HL-60 (cell line): ENCODE measurements at regions not wholly inside any gene's neighbourhood (a gene's known extent, or its start where the extent isn't known, plus 50 kb on each side); places are given as distances from the start of the nearest gene placed in this dataset.

Experiments
- DNase-seq, 2 experiments: peaks; one replicate each; pipeline ENCODE4 v3.0.0-alpha.2; 2010 to 2020; ENCODE audit warnings: low read depth in 1 of 2, low spot score in 1 of 2
- H3K27ac ChIP-seq: fragments of 250-450 bp; sonication (Bioruptor Pico); replicated peaks from 2 replicates; pipeline ENCODE4 v1.5.1; 2020; ENCODE audit warnings: mild to moderate bottlenecking, moderate library complexity
- H3K27me3 ChIP-seq: fragments of 250-450 bp; sonication (Bioruptor Pico); 2 replicates; pipeline ENCODE4 v1.5.1; 2021; ENCODE audit warnings: mild to moderate bottlenecking, moderate library complexity; ENCODE audit not compliant: insufficient read depth, poor library complexity, severe bottlenecking
- H3K4me3 ChIP-seq: replicated peaks from 2 replicates; pipeline ENCODE4 v1.5.1; 2011; ENCODE audit warnings: mild to moderate bottlenecking, control low read depth, low read length; ENCODE audit not compliant: insufficient read depth
- GABPA ChIP-seq: IDR thresholded peaks from 2 replicates; pipeline ENCODE4 v1.6.1; 2012; ENCODE audit warnings: low read depth
- POLR2AphosphoS5 ChIP-seq: IDR thresholded peaks from 2 replicates; pipeline ENCODE4 v1.6.1; 2012; ENCODE audit warnings: low read depth
- SPI1 ChIP-seq: IDR thresholded peaks from 2 replicates; pipeline ENCODE4 v1.6.1; 2012; ENCODE audit warnings: low read depth, mild to moderate bottlenecking, borderline replicate concordance
- TF ChIP-seq, protein P1 (sequence below): IDR thresholded peaks from one replicate; pipeline ENCODE4 v1.5.1; 2011; ENCODE audit warnings: low read length, control low read depth, inconsistent platforms; ENCODE audit not compliant: insufficient read depth
- TF ChIP-seq, protein P2 (sequence below): IDR thresholded peaks from 2 replicates; pipeline ENCODE4 v1.6.1; 2012; ENCODE audit warnings: low read depth; ENCODE audit not compliant: insufficient replicate concordance

DNA sequence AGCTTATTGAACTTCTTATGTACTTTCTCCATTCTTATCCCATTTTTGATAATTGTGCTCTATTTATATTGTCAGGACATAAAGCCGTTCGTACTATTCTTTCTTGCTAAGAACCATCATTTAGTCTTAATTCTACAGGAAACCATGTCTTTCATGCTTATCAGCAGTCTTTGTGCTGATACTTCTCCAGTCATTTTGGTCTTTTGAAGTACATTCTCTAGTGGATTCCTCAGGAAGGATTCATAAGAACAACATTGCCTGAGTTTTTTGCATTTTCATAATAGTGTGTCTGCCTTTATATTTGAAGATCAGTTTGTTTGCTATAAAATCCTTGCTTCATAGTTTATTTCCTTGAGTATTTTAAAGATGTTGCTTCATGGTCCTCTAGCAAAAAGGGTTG, 126.6 kb upstream of the NEO1 start:
- H3K4me3 ChIP-seq: no peak overlapping the region
- H3K27ac ChIP-seq: no peak overlapping the region
- no peak for DNase-seq
- TF ChIP-seq, protein P1, sequence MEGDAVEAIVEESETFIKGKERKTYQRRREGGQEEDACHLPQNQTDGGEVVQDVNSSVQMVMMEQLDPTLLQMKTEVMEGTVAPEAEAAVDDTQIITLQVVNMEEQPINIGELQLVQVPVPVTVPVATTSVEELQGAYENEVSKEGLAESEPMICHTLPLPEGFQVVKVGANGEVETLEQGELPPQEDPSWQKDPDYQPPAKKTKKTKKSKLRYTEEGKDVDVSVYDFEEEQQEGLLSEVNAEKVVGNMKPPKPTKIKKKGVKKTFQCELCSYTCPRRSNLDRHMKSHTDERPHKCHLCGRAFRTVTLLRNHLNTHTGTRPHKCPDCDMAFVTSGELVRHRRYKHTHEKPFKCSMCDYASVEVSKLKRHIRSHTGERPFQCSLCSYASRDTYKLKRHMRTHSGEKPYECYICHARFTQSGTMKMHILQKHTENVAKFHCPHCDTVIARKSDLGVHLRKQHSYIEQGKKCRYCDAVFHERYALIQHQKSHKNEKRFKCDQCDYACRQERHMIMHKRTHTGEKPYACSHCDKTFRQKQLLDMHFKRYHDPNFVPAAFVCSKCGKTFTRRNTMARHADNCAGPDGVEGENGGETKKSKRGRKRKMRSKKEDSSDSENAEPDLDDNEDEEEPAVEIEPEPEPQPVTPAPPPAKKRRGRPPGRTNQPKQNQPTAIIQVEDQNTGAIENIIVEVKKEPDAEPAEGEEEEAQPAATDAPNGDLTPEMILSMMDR: no peak
- TF ChIP-seq SPI1 (no peak), GABPA (no peak), POLR2AphosphoS5 (no peak)
- TF ChIP-seq, protein P2, sequence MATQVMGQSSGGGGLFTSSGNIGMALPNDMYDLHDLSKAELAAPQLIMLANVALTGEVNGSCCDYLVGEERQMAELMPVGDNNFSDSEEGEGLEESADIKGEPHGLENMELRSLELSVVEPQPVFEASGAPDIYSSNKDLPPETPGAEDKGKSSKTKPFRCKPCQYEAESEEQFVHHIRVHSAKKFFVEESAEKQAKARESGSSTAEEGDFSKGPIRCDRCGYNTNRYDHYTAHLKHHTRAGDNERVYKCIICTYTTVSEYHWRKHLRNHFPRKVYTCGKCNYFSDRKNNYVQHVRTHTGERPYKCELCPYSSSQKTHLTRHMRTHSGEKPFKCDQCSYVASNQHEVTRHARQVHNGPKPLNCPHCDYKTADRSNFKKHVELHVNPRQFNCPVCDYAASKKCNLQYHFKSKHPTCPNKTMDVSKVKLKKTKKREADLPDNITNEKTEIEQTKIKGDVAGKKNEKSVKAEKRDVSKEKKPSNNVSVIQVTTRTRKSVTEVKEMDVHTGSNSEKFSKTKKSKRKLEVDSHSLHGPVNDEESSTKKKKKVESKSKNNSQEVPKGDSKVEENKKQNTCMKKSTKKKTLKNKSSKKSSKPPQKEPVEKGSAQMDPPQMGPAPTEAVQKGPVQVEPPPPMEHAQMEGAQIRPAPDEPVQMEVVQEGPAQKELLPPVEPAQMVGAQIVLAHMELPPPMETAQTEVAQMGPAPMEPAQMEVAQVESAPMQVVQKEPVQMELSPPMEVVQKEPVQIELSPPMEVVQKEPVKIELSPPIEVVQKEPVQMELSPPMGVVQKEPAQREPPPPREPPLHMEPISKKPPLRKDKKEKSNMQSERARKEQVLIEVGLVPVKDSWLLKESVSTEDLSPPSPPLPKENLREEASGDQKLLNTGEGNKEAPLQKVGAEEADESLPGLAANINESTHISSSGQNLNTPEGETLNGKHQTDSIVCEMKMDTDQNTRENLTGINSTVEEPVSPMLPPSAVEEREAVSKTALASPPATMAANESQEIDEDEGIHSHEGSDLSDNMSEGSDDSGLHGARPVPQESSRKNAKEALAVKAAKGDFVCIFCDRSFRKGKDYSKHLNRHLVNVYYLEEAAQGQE: no peak
- H3K27me3 ChIP-seq: no peaks in the 10 kb centered on the region

DNA sequence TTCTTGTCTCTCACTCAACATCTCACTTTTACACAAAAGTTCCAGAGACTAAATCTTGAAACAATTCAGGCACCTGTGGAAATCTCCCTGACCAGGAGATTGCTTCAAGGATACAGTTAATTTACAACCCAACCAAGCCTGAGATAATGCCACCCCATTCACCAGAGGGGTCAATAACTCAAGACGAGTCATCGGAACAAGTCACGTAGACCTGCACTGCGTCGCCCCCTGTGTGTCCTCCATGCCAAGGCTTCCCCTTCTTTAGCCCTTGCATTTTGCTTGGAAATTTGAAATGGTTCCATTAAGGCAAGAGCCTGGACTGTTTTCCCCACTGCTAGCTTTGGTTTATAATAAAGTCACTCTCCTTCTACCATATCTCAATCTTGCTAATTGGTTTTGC, 129.0 kb upstream of the NEO1 start:
- no peak overlapping the region for H3K4me3 ChIP-seq
- TF ChIP-seq, protein P2: no peak
- TF ChIP-seq, protein P1: no peak
- TF ChIP-seq GABPA: no peak
- no peak for TF ChIP-seq POLR2AphosphoS5
- TF ChIP-seq SPI1: no peak
- DNase-seq: no peak
- H3K27ac ChIP-seq: no peak overlapping the region
- H3K27me3 ChIP-seq: peaks cover 2% of the 10 kb centered on the region

DNA sequence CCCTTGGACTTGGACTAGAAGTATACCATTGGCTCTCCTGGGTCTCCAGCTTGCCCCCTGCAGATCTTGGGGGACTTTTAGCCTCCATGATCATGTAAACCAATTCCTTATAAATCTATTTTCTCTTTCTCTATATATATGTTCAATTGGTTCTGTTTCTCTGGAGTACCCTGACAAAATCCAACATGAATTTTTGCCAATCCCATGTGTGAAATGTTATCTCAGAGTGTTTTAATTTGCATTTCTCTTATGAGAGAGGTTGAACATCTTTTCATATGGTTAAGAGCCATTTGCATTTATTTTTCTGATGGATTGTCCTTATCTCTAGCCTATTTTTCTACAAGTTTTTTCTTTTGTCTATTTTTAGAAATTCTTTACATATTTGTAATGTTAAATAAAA, 131.7 kb upstream of the NEO1 start:
- no peak overlapping the region for H3K27ac ChIP-seq
- H3K27me3 ChIP-seq: peaks cover 2% of the 10 kb centered on the region
- DNase-seq: no peak
- TF ChIP-seq, protein P2: no peak
- TF ChIP-seq GABPA (no peak), SPI1 (no peak), POLR2AphosphoS5 (no peak)
- TF ChIP-seq, protein P1: no peak
- no peak overlapping the region for H3K4me3 ChIP-seq
